ENCODE measurements at regions not wholly inside any gene's neighbourhood (a gene's known extent, or its start where the extent isn't known, plus 50 kb on each side); places are given as distances from the start of the nearest gene placed in this dataset.

GRCh38 chr11:126127284-126127845 lies 64.7 kb upstream of the CDON start:
- CTCF ChIA-PET: interaction anchor here (0.7 kb wide), 1 partner anchor 13 kb away, joined by 4 read pairs; no protein-coding TSS in a partner anchor
- POLR2A ChIA-PET: interaction anchor here (1.2 kb wide), 1 partner anchor 14 kb away, joined by 4 read pairs; no protein-coding TSS in a partner anchor

GRCh38 chr11:126124231-126124661 lies 61.6 kb upstream of the CDON start:
- ChIA-PET POLR2A (no interaction called here), CTCF (no interaction called here)
- no peaks in the 10 kb centered on the region; the same call in 1 of the 2 replicates for H3K4me1 ChIP-seq (ENCODE audit: control insufficient read depth, insufficient read depth, low read length)
- TF ChIP-seq ZNF837 (tag by site-specific recombination; IDR thresholded peaks at IDR 0.05) (no peak), ZNF600 (tag by site-specific recombination; IDR thresholded peaks at IDR 0.05) (0 out of 2 replicates have a peak, but pooled peaks have one; percentile 25), MZF1 (tag by site-specific recombination; IDR thresholded peaks at IDR 0.05; ENCODE audit: borderline replicate concordance) (peak; percentile 75; the same call in 1 of the 2 replicates)
- H3K27ac ChIP-seq (ENCODE audit: extremely low read depth, low read depth, low read length): no peak overlapping the region
- no peaks in the 10 kb centered on the region for H3K9me3 ChIP-seq (ENCODE audit: control insufficient read depth, insufficient read depth, low read depth, low read length)
- no peak overlapping the region for H3K4me3 ChIP-seq (ENCODE audit: low read depth, low read length)
- no peaks in the 10 kb centered on the region for H3K36me3 ChIP-seq (ENCODE audit: control insufficient read depth in 2 of 2, insufficient read depth in 1 of 2, low read length in 2 of 2)

More at GRCh38 chr11:126127284-126127845, 64.7 kb upstream of the CDON start:
- H3K36me3 ChIP-seq (ENCODE audit: control insufficient read depth in 2 of 2, insufficient read depth in 1 of 2, low read length in 2 of 2): no peaks in the 10 kb centered on the region
- no peaks in the 10 kb centered on the region for H3K9me3 ChIP-seq (ENCODE audit: control insufficient read depth, insufficient read depth, low read depth, low read length)
- H3K27ac ChIP-seq (ENCODE audit: extremely low read depth, low read depth, low read length): no peak overlapping the region
- no peak overlapping the region for H3K4me3 ChIP-seq (ENCODE audit: low read depth, low read length)
- peaks cover 6% of the 10 kb centered on the region for H3K4me1 ChIP-seq (ENCODE audit: control insufficient read depth, insufficient read depth, low read length)
- TF ChIP-seq ZNF549 (tag by site-specific recombination; IDR thresholded peaks at IDR 0.05) (no peak), ZNF148 (tag by site-specific recombination; IDR thresholded peaks at IDR 0.05; ENCODE audit: borderline replicate concordance) (no peak), YY1 (tag by site-specific recombination; IDR thresholded peaks at IDR 0.05) (no peak), ZBTB26 (tag by site-specific recombination; optimal IDR thresholded peaks at IDR 0.05) (no peak), PRDM10 (tag by site-specific recombination; IDR thresholded peaks at IDR 0.05) (no peak), ZNF558 (tag by site-specific recombination; IDR thresholded peaks at IDR 0.05) (no peak), ZNF121 (tag by site-specific recombination; IDR thresholded peaks at IDR 0.05) (no peak), KLF16 (tag by site-specific recombination; IDR thresholded peaks at IDR 0.05) (no peak), ZNF785 (tag by site-specific recombination; IDR thresholded peaks at IDR 0.05) (no peak)

- Histone ChIP-seq H3K9me3 (ENCODE audit: control insufficient read depth, insufficient read depth, low read depth, low read length) (no peaks in the 10 kb centered on the region), H3K36me3 (ENCODE audit: control insufficient read depth in 2 of 2, insufficient read depth in 1 of 2, low read length in 2 of 2) (no peaks in the 10 kb centered on the region), H3K4me1 (ENCODE audit: control insufficient read depth, insufficient read depth, low read length) (no peaks in the 10 kb centered on the region; the same call in 1 of the 2 replicates), H3K4me3 (ENCODE audit: low read depth, low read length) (no peak overlapping the region), H3K27ac (ENCODE audit: extremely low read depth, low read depth, low read length) (no peak overlapping the region)
- ChIA-PET POLR2A (interaction anchor here (0.7 kb wide), 1 partner anchor 88 kb away, joined by 3 read pairs; the partner anchor contains the start of gene FAM118B), CTCF (no interaction called here)
- TF ChIP-seq PRDM6 (tag by site-specific recombination; IDR thresholded peaks at IDR 0.05) (no peak), ZNF704 (tag by site-specific recombination; IDR thresholded peaks at IDR 0.05) (no peak), ZNF292 (tag by site-specific recombination; IDR thresholded peaks at IDR 0.05; ENCODE audit: borderline replicate concordance, low read depth) (no peak), ZNF146 (tag by site-specific recombination; IDR thresholded peaks at IDR 0.05) (no peak), ZNF416 (tag by site-specific recombination; IDR thresholded peaks at IDR 0.05) (no peak), KLF9 (tag by site-specific recombination; IDR thresholded peaks at IDR 0.05; ENCODE audit: low read depth) (no peak), KLF8 (tag by site-specific recombination; IDR thresholded peaks at IDR 0.05) (no peak), ZBTB21 (tag by site-specific recombination; IDR thresholded peaks at IDR 0.05) (no peak)
Observed at GRCh38 chr11:126123686-126124085, 61.0 kb upstream of the CDON start.

Data from HEK293 (cell line).